ENCODE measurements at regions not wholly inside any gene's neighbourhood (a gene's known extent, or its start where the extent isn't known, plus 50 kb on each side); places are given as distances from the start of the nearest gene placed in this dataset.

DNA sequence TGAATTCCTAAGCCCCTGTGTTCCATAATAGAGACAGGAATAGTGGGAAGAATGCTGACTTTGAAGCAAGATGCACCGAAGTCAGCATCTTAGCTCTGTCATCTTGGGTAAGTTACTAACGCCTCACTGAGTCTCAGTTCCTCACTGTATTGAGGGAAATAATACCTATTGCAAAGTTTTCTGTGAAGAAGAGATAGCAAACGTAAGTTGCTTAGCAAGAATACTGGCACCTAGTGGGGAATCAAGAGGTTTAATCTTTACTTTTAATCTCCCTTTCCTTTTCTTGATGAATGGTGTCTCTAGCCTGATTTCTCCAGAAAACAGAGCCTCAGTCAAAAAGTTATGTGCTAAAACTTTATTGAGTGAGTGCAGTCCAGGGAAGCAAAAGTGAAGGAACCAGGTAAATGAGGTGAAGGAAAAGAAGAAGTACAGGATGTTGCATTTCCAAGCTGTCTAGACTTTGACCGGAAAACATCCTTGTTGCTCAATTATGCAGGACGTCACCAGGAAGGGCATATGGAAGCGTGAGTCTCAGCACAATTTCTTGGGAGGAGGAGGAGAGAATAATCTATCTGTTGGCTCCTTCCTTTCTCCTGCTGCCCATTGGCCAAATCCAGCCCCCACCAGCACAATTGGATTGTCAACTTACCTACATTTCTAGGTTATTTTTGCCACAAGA lies 210.0 kb downstream of the B3GLCT start:
- TF ChIP-seq POLR2AphosphoS5 (IDR thresholded peaks at IDR 0.05; ENCODE audit: insufficient read depth, low read depth, low read length) (no peak), EZH2 (IDR thresholded peaks at IDR 0.05; ENCODE audit: borderline replicate concordance, low read depth, low read length, severe bottlenecking) (no peak)
- TF ChIP-seq, protein P1, sequence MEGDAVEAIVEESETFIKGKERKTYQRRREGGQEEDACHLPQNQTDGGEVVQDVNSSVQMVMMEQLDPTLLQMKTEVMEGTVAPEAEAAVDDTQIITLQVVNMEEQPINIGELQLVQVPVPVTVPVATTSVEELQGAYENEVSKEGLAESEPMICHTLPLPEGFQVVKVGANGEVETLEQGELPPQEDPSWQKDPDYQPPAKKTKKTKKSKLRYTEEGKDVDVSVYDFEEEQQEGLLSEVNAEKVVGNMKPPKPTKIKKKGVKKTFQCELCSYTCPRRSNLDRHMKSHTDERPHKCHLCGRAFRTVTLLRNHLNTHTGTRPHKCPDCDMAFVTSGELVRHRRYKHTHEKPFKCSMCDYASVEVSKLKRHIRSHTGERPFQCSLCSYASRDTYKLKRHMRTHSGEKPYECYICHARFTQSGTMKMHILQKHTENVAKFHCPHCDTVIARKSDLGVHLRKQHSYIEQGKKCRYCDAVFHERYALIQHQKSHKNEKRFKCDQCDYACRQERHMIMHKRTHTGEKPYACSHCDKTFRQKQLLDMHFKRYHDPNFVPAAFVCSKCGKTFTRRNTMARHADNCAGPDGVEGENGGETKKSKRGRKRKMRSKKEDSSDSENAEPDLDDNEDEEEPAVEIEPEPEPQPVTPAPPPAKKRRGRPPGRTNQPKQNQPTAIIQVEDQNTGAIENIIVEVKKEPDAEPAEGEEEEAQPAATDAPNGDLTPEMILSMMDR (IDR thresholded peaks at IDR 0.05; ENCODE audit: extremely low read depth in 1 of 2, insufficient read depth in 1 of 2, low read depth in 1 of 2, low read length in 2 of 2) = no peak

Measured in endothelial cell of umbilical vein (primary cell).